T-helper 22 cell (primary cell): ENCODE measurements at regions not wholly inside any gene's neighbourhood (a gene's known extent, or its start where the extent isn't known, plus 50 kb on each side); places are given as distances from the start of the nearest gene placed in this dataset.
"Not testable (repeated sequence)": the region's sequence is repeated elsewhere in the genome, so short reads cannot be mapped to it uniquely, and the experiment has no call there.

Experiments used
- DNase-seq: peaks from one replicate; pipeline ENCODE4 v3.0.0-alpha.2; 2020; ENCODE audit warnings: low read depth

DNA sequence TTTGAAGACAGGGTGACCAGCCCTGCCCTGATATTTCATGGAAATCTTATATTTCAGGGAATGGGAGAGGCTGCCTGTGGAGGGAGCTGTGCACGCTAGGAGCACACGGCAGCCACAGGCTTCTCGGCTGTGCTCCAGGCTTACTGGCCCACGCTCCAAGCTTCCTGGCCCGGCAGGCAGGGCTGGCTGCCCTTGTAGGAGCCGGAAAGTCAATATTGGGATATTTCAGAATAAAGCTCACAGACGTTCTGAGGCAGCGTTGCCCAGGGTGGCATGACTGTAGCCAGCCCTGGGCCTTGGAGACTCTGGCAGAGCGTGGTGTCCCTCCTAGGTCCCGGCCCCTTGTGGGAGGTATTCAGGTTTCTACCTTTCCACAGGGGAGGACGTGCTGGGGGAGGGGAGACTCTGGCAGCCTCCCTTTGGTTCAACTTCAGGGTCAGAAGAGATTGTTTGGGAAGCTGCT lies 95.6 kb downstream of the NPIPB11 start:
- DNase-seq = no peak

DNA sequence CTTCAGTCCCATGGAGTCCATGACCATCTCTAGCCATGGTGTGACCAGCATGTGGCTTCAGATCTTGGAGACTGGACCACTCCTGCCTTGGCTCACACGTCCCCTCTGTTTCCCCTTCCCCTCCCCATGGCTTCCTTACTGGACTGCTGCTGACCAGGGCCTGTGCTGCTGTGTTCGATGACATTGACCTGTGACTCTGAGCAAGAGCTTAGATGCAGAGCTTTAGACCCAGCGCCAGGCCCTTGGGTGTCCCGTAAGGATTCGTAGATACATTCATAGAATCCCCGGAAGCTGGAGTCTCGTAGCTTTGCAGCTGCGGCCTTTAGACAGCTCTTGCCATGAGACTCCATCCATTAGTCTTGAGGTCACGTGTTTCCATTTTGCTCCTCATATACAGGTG lies 96.3 kb downstream of the NPIPB11 start:
- DNase-seq = not testable (repeated sequence)

DNA sequence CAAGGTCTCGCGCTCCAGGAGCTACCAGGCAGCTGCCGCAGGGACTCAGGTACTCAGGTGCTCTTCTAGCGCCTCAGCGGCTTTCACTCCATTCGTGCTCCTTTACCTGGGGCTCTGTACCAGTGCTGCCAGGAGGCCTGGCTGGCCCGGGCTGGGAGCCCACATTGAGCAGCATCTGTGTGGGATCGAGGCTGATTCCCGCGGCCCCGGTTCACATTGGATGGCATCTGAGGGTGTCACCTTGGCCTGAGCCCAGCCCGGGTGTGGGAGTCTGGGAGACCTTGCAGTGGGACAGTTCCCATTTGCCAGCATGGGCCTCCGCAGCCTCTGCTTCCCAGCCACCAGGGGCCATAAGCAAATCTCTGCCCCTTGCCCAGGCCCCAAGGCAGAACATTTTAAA lies 96.9 kb downstream of the NPIPB11 start:
- DNase-seq = not testable (repeated sequence)

DNA sequence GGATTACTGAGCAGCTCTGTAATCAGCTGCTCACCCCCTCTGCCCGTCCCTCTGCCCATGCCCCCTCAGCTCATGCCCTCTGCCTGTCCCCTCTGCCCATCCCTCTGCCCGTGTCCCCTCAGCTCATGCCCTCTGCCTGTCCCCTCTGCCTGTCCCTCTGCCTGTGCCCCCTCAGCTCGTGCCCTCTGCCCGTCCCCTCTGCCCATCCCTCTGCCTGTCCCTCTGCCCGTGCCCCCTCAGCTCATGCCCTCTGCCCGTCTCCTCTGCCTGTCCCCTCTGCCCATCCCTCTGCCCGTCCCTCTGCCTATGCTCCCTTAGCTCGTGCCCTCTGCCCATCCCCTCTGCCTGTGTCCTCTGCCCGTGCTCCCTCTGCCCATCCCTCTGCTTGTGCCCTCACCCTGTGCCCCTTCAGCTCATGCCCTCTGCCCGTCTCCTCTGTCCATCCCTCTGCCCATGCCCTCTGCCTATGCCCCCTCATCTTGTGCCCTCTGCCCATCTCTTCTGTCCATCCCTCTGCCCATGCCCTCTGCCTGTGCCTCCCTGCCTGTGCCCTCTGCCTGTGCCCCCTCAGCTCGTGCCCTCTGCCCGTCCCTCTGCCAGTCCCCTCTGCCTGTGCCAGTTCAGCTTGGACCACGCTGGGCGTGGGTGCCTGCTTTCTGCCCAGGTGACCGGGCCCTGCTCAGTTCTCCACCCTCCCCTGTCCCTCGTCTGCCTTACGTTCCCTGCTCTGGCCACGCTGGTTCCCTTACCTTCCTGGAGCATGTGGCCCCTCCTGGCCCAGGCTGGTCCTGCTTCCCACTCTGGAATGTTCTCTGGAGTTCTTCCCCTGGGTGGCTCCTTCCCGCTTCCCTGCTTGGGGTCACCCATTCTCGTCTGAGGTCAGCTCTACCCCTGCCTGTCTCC lies 97.6 kb downstream of the NPIPB11 start:
- no peak for DNase-seq

DNA sequence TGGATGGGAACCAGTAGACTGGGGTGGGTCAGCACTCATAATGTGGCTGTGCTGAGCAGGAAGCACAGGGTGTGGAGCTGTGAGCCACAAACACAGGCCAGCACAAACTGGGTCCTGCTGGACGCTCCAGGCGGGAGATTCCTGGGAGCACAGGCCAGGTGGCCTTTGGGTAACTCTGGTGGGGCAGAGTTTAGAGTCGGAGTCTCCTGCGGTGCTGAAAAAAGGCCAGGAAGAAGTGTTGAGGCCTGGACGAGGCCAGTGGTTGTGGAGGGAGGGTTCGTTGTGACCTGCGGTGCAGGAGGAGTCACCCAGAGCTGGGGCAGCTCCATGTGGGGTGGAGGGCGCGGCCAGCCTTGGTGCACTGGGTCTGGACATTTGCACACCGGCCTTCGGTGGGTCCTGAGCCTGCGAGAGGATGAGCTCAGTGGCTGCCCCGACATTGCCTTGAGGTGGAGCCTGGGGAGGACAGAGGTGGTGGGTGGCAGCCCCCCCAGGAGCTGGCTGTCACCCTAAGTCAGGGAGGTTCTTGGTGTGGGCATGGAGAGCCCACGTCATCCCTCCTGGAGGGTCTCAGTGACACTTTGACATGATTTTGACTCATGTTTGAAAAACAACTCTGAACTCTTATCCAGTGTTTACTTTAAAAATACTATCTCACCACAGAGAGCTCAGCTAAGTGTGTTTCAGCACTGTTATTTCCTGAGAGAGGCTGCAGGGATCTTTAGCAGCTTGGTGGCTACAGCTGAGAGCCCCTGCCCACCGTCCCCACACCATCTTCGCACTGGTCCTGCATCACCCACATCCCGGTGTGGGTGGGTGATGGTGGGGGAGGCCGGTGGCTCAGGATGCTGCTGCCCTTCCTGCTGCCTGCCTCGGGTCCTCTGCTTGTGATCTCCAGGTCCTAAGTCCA lies 98.7 kb downstream of the NPIPB11 start:
- DNase-seq = no peak

DNA sequence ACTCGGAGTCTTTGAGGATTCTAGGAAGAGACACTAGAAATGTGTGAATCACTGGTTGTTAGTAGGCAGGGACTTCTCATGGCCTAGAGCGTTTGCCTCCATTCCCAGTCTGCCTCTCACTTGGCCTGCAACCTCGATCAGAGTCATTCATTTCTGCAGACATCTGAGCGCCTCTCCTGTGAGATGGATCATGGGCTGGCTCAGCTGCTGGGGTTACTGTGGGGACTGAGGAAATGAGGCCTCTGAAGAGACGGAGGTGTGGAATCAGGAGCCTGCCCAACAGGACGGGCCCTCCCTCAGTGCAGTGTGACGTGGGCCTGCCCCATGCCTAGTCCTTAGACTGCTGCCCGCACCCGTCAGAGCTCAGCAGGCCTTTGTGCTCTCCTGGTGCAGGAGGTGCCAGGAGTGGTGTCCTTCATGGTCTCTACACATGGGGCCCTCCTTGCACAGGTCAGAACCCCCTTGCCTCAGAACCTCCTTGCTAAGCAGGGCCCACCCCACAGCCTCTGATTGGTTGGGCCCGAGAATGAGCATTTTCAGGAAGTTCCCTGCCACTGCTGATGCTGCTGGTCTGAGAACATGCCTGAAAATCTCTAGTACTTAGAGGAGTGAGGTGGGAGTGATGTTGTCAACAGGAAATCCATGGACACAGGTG lies 99.4 kb downstream of the NPIPB11 start:
- DNase-seq = no peak

DNA sequence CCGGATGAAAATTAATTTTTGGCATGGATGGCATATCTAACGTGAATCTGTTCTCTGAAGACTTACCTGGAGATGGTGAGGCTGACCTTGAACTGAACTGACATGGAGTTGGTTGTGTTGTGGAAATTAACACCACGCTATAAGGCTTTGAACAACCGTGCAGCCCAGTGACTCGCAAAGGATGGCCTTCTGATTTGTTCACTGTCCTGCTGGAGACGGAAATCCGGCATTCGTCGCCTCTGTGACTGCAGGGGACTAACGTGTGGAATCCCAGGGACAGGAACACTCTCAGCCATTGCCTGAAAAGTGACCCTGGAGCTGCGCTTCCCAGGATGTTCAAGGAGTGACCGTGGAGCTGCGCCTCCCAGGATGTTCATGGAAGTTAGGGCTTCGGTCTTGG lies 100.3 kb downstream of the NPIPB11 start:
- no peak for DNase-seq

DNA sequence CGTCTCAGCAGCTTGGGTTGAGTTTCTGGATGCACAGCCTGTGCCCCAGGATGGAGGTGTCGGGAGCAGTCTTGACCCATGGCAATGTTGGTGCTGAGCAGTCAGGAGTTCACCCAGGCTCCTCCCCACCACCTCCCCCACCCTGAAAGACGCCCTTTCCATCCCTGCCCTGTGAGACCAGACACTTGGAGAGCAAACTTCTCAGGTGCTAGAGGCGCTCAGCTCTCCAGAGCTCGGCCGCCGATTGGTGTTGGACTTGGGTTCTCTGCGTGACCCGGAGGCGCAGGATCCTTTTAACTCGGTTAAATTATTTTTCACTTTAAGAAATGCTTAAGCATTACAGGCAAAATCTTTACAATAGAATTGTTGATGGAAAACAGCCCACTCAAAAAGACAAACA lies 101.5 kb downstream of the NPIPB11 start:
- not testable (repeated sequence) for DNase-seq

DNA sequence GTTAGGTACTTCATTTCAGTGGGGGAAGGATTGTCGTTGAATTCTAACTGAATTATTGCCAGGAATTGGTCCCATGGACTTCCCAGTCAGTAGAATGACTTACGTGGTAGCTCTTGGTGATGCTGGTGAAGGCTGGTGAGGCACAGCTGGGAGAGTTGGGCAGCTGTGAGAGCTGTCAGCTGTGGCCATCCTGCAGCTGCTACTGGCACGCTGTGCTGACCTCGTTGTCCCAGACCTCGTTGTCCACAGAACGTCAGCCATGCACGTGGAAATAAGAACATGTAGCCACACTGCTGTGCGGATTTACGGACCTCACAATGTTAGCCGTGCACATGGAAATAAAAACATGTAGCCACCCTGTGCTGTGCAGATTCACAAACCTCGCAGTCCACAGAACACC lies 102.3 kb downstream of the NPIPB11 start:
- no peak for DNase-seq

DNA sequence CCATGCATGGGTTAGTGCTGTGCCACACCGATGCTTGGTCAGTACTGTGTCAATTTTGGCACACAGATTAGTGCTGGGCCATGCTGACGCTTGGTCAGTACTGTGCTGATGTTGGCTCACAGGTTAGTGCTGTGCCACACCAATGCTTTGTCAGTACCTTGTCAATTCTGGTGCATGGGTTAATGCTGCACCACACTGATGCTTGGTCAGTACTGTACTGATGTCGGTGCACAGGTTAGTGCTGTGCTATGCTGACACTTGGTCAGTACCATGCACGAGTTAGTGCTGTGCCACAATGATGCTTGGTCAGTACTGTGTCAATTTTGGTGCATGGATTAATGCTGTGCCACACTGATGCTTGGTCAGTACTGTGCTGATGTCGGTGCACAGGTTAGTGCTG lies 103.0 kb downstream of the NPIPB11 start:
- no peak for DNase-seq

DNA sequence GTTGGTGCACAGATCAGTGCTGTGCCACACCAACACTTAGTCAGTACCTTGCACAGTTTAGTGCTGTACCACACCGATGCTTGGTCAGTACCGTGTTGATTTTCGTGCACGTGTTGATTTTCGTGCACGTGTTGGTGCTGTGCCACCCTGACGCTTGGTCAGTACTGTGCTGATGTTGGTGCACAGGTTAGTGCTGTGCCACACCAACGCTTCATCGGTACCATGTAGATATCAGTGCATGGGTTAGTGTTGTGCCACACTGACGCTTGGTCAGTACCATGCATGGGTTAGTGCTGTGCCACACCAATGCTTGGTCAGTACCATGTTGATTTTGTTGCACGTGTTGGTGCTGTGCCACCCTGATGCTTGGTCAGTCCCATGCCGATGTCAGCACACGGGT lies 103.5 kb downstream of the NPIPB11 start:
- DNase-seq = no peak

DNA sequence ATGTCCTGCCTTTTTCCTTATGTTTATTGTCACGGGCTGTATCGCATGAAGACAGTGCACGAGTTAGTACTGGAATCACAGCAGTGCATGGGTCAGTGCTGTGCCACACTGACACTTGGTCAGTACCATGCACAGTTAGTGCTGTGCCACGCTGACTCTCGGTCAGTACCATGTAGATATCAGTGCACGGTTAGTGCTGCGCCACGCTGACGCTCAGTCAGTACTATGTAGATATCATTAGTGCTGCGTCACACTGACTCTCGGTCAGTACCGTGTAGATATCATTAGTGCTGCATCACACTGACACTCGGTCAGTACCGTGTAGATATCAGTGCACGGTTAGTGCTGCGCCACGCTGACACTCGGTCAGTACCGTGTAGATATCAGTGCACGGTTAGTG lies 104.1 kb downstream of the NPIPB11 start:
- not testable (repeated sequence) for DNase-seq

DNA sequence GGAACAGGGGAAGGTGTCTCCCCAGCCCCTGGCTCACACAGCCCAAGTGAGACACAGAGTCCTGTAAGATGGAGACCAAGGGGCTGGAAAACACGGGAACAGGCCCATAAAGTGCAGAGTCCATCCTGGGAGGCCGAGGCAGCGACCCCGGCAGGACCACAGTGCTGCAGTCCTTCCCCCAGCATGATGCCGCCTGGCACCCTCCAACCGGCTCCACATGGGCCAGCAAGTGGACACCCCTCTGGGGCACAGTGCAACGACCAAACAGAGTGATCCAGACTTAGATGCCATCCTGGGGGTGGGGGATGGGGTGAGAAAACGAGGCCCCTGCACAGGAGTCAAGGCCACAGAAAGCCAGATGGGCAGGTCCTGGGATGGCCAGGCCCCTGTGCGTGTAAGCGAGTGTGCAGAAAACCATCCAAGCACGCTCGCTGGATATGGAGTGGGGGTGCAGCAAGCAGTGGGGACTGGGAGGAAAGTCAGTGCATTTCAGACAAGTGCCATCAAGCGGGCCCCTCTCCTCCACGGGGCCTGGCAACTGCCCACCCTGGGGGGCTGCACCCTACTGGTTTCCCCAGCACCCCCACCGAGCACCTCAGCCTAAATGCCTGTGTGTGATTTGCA lies 104.7 kb downstream of the NPIPB11 start:
- DNase-seq = not testable (repeated sequence)

DNA sequence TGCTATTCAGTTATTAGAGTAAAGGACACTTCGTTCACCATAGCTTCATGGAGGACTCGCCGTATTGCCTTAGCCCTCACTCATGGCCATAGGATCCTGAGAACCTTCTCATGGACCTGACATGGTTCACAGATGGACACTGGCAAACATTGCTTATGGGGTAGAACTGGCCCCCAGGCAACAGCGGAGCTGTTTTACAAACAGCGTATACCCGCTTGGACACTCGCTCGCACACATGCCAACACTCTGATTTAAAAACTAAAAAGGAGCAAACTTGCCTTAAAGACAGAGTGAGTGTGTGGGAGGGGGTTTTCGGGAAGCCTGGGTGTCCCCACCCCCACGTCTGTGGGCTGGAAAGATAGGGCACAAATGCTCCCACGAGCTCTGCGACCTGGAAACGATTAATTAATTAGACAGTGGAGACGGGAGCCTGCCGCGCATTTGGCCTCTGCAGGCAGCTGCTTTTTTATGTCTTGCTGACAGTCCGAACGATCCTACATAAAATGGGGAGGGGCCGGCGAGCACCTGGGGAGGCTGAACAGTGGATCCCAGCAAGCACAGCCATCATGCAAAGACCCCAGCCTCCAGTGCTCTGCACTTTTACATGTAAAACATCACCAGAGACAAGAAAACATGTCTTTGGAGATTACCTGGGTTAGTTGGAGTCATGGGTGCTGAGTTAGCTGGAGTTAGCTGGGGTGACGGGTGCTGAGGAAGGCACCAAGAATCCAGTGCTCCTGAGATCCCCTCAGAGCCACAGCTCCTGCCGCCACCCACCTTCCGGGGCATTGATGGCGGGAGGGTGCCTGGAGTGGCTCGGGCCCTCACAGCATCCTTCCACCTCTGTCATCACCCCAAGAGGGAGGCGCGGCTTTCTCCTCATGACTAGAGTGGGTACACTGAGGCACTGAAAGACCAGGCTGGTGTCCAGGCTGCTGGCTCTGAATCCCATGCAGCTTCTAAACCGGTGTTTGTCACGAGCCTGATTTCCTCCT lies 105.7 kb downstream of the NPIPB11 start:
- not testable (repeated sequence) for DNase-seq

DNA sequence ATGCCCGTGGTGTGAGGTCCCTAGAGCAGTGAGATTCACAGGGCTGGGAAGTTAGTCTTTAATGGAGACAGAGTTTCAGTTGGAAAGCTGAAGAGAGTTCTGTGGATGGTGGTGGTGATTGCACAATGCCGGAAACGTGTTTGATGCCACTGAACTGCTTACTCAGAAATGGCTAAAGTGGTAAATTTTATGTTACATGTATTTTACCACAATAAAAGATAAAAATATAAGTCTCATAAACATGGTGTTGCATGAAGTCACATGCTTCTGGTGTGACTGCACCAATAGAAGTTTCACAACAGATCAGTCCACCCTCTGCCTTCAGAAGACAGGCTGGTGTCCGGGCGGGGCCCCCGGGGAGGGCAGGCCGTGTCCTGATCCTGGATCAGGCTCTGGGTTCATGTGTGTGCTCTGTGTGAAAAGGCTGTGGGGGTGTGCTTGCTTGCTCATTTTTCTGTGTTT lies 106.5 kb downstream of the NPIPB11 start:
- not testable (repeated sequence) for DNase-seq

DNA sequence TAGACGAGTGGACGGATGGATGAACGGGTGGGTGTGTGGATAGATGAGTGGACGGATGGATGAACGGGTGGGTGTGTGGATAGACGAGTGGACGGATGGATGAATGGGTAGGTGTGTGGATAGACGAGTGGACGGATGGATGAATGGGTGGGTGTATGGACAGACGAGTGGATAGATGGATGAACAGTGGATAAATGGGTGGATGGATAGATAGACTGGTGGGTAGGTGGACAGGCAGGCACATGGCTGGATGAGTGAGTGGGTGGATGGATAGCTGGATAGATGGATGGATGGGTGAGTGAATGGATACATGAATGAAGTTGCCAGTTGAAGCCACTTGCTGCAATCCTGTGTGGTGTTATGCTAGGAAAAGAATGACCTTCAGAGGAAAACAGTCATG lies 107.5 kb downstream of the NPIPB11 start:
- not testable (repeated sequence) for DNase-seq

DNA sequence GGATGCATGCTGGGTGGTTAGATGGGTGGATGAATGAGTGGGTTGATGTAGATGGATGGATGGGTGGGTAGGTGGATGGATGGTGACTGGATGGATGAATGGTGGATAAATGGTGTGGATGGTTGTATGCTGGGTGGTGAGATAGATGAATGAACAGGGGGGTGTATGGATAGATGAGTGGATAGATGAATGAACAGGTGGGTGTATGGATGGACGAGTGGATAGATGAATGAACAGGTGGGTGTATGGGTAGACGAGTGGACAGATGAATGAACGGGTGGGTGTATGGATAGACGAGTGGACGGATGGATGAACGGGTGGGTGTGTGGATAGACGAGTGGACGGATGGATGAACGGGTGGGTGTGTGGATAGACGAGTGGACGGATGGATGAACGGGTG lies 108.2 kb downstream of the NPIPB11 start:
- DNase-seq = not testable (repeated sequence)

DNA sequence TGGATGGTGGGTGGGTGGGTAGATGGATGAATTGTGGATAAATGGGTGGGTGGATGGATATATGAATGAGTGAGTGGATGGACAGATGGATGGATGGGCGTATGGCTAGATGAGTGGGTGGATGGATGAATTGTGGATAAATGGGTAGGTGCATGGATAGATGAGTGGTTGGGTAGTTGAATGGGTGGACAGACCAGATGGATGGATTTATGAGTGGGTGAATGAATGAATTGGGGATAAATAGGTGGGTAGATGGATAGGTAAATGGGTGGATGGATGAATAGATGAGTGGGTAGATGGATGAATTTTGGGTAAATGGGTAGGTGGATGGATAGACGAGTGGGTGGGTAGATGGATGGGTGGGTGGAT lies 108.7 kb downstream of the NPIPB11 start:
- not testable (repeated sequence) for DNase-seq

DNA sequence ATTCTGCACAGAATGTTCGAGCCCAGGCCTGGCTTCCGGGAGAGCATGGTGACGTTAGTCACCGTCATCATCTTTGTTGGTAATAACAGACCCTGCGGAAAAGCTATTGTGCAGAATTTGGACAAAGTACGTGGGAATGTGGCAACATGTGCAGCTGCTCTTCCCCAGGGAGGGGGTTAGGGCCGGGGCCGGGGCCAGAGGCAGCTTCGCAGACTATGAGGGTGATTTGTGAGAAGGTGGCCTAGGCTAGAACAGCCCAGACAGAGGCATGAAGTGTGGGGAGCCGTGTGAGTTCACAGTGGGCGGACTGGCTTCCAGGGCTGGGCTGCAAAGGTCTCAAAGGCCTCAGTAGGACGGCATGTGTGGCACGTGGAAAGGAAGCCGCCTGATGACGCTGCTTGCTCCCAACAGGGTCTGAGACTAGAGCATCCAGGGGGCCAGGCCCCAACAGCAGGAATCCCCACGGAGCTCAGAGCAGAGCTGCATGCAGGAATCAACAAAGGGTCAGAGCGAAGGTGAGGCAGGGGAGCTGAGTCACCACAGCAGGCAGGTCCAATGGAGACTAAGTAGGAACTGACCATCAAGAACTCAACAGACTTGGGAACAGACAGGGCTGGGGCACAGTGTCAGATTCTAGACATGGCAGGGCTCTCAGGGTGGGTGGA lies 109.2 kb downstream of the NPIPB11 start:
- DNase-seq = not testable (repeated sequence)

DNA sequence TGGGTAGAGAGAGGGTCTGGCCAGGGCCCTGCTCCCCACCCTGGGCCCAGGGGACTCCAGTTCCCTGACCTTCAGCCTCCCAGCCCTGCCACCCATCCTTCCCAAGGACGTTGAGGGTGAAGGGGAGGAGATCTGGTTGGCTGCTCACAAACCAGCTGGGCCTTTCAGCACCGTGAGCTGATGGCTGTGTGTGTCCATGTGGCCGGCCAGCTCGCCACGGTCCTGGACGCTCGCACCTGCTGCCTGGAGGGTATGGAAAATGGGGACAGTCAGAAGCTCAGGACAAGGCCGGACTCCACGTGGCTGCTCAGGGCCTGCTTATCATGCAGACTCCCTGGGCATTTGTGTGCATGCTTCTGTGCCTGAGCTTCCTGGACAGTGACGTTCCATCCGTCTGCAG lies 110.3 kb downstream of the NPIPB11 start:
- DNase-seq = not testable (repeated sequence)
